IMR-90 (cell line): ENCODE measurements at regions not wholly inside any gene's neighbourhood (a gene's known extent, or its start where the extent isn't known, plus 50 kb on each side); places are given as distances from the start of the nearest gene placed in this dataset.

ENCODE experiments used
- ATAC-seq: fragments of 200-7000 bp; cut with Tn5 transposase; 2 replicates; pipeline ENCODE4 v1.9.1; 2020; ENCODE audit warnings: low read depth, mild to moderate bottlenecking, moderate library complexity
- BruUV-seq: library from RNA; stranded (reverse); fragments of 400-500 nt; replicated peaks from 2 replicates; lab custom pipeline; 2021; lab: Mats Ljungman, UMichigan
- CTCF ChIA-PET: fragments of 300-600 bp; formaldehyde crosslinking; extraction: SDS; loops from one replicate; lab custom pipeline; 2021; ENCODE audit warnings: antibody characterized with exemption; lab: Yijun Ruan, JAX
- POLR2A ChIA-PET: fragments of 300-600 bp; sonication (Branson Sonifier 250); formaldehyde crosslinking; loops from one replicate; lab custom pipeline; 2022; ENCODE audit warnings: antibody characterized with exemption; ENCODE audit not compliant: unreplicated experiment; lab: Charles Lee
- DNase-seq: peaks from one replicate; pipeline ENCODE4 v3.0.0; 2013
- H2AFZ ChIP-seq: replicated peaks from 2 replicates; pipeline ENCODE3; 2013; ENCODE audit warnings: low read length, mild to moderate bottlenecking; ENCODE audit not compliant: poor library complexity
- H2AK5ac ChIP-seq: 2 replicates; pipeline ENCODE4 v1.6.1; 2013; ENCODE audit warnings: low read depth, low read length, inconsistent platforms
- H2AK9ac ChIP-seq: replicated peaks from 2 replicates; pipeline ENCODE3; 2013; ENCODE audit warnings: mild to moderate bottlenecking, low read depth, low read length, moderate library complexity; ENCODE audit not compliant: poor library complexity
- H2BK120ac ChIP-seq: 2 replicates; pipeline ENCODE4 v1.6.1; 2013; ENCODE audit warnings: low read depth, low read length, inconsistent platforms
- H2BK15ac ChIP-seq: 3 replicates; pipeline ENCODE4 v1.6.1; 2013; ENCODE audit warnings: low read depth, low read length, inconsistent platforms
- H2BK20ac ChIP-seq: 2 replicates; pipeline ENCODE4 v1.6.1; 2013; ENCODE audit warnings: low read depth, mild to moderate bottlenecking, inconsistent platforms, low read length, moderate library complexity
- H2BK5ac ChIP-seq: 2 replicates; pipeline ENCODE4 v1.6.1; 2013; ENCODE audit warnings: mild to moderate bottlenecking, low read depth, low read length, inconsistent platforms; ENCODE audit not compliant: poor library complexity, severe bottlenecking
- H3K14ac ChIP-seq: replicated peaks from 2 replicates; pipeline ENCODE4 v1.6.1; 2013; ENCODE audit warnings: low read depth, low read length, inconsistent platforms
- H3K18ac ChIP-seq: 2 replicates; pipeline ENCODE4 v1.6.1; 2013; ENCODE audit warnings: low read depth, low read length, control low read depth
- H3K23ac ChIP-seq: 2 replicates; pipeline ENCODE4 v1.6.1; 2013; ENCODE audit warnings: low read depth, low read length, inconsistent platforms
- H3K27ac ChIP-seq: 2 replicates; pipeline ENCODE4 v1.5.1; 2013; ENCODE audit warnings: mild to moderate bottlenecking, control low read depth, low read length; ENCODE audit not compliant: insufficient read depth
- H3K27me3 ChIP-seq: 2 replicates; pipeline ENCODE4 v1.6.1; 2013; ENCODE audit warnings: low read length; ENCODE audit not compliant: control insufficient read depth, insufficient read depth
- H3K36me3 ChIP-seq: 2 replicates; pipeline ENCODE4 v1.6.1; 2013; ENCODE audit warnings: low read length, mixed read lengths; ENCODE audit not compliant: control insufficient read depth, insufficient read depth
- H3K4ac ChIP-seq: 2 replicates; pipeline ENCODE4 v1.6.1; 2013; ENCODE audit warnings: low read depth, low read length, inconsistent platforms
- H3K4me1 ChIP-seq: 2 replicates; pipeline ENCODE4 v1.6.1; 2013; ENCODE audit warnings: low read length, mixed read lengths; ENCODE audit not compliant: control insufficient read depth, insufficient read depth
- H3K4me2 ChIP-seq: 2 replicates; pipeline ENCODE4 v1.6.1; 2013; ENCODE audit warnings: low read depth, mild to moderate bottlenecking, control low read depth, low read length, moderate library complexity
- H3K4me3 ChIP-seq: 2 replicates; pipeline ENCODE4 v1.5.1; 2013; ENCODE audit warnings: low read depth, mild to moderate bottlenecking, control low read depth, low read length, moderate library complexity; ENCODE audit not compliant: insufficient read depth
- H3K56ac ChIP-seq: 2 replicates; pipeline ENCODE4 v1.6.1; 2013; ENCODE audit warnings: low read length, inconsistent platforms; ENCODE audit not compliant: insufficient read depth; ENCODE audit errors: extremely low read depth
- H3K79me1 ChIP-seq, 2 experiments: 2 replicates each; pipeline ENCODE4 v1.6.1; 2013; ENCODE audit warnings: low read length in 2 of 2, inconsistent platforms in 1 of 2, low read depth in 1 of 2
- H3K9ac ChIP-seq: 2 replicates; pipeline ENCODE4 v1.6.1; 2013; ENCODE audit warnings: low read depth, low read length, control low read depth
- H3K9me1 ChIP-seq: 2 replicates; pipeline ENCODE4 v1.6.1; 2013; ENCODE audit warnings: low read length, inconsistent platforms; ENCODE audit not compliant: insufficient read depth
- H3K9me3 ChIP-seq: 2 replicates; pipeline ENCODE4 v1.6.1; 2013; ENCODE audit warnings: low read length; ENCODE audit not compliant: control insufficient read depth, insufficient read depth
- H4K20me1 ChIP-seq: 2 replicates; pipeline ENCODE4 v1.6.1; 2013; ENCODE audit warnings: low read length, inconsistent platforms; ENCODE audit not compliant: insufficient read depth
- H4K5ac ChIP-seq: 2 replicates; pipeline ENCODE4 v1.6.1; 2013; ENCODE audit warnings: mild to moderate bottlenecking, low read depth, low read length, control low read depth
- H4K8ac ChIP-seq, 2 experiments: 2 replicates each; pipeline ENCODE4 v1.6.1; 2013; ENCODE audit warnings: low read depth in 2 of 2, low read length in 2 of 2, control low read depth in 1 of 2, inconsistent platforms in 1 of 2
- H4K91ac ChIP-seq: 2 replicates; pipeline ENCODE4 v1.6.1; 2013; ENCODE audit warnings: low read depth, low read length, inconsistent platforms; ENCODE audit not compliant: insufficient read depth
- BHLHE40 ChIP-seq: fragments of 150-350 bp; IDR thresholded peaks from 2 replicates; pipeline ENCODE4 v1.6.1; 2016; ENCODE audit warnings: mild to moderate bottlenecking, low read depth, low read length
- CEBPB ChIP-seq: IDR thresholded peaks from 2 replicates; pipeline ENCODE4 v1.6.1; 2012; ENCODE audit warnings: low read depth, low read length, improper control_type of control experiment
- FOS ChIP-seq: fragments of 150-350 bp; IDR thresholded peaks from 2 replicates; pipeline ENCODE4 v1.6.1; 2016; ENCODE audit warnings: low read depth, low read length
- MAFK ChIP-seq: IDR thresholded peaks from 2 replicates; pipeline ENCODE4 v1.6.1; 2012; ENCODE audit warnings: low read depth, low read length, improper control_type of control experiment
- MAZ ChIP-seq: IDR thresholded peaks from 2 replicates; pipeline ENCODE4 v1.6.1; 2012; ENCODE audit warnings: low read depth, mild to moderate bottlenecking, low read length, improper control_type of control experiment, moderate library complexity, borderline replicate concordance
- NFE2L2 ChIP-seq: fragments of 150-350 bp; IDR thresholded peaks from 2 replicates; pipeline ENCODE4 v1.6.1; 2016; ENCODE audit warnings: low read depth, mild to moderate bottlenecking, low read length
- RFX5 ChIP-seq: IDR thresholded peaks from 2 replicates; pipeline ENCODE4 v1.8.0; 2012; ENCODE audit warnings: low read depth, mild to moderate bottlenecking, low read length, moderate library complexity
- USF2 ChIP-seq: fragments of 150-350 bp; IDR thresholded peaks from 2 replicates; pipeline ENCODE4 v1.6.1; 2017; ENCODE audit warnings: mild to moderate bottlenecking, antibody characterized with exemption, low read length, low read depth
- WGBS, 2 experiments: methylation state at CpG; one replicate each; pipeline versions ENCODE4 v1.1.5 to v1.1.7; 2013; ENCODE audit warnings: missing lambda C conversion rate in 2 of 2; ENCODE audit not compliant: insufficient read length in 1 of 2; ENCODE audit errors: extremely low coverage in 2 of 2; 5-methylcytosine and 5-hydroxymethylcytosine counted together
- dilution Hi-C: fragments of 300-500 bp; cut with HindIII; formaldehyde crosslinking; loops from one replicate; pipeline ENCODE4 v1.14.3; 2018; ENCODE audit warnings: low sequenced_read_pairs; ENCODE audit not compliant: unreplicated experiment
- in situ Hi-C: fragments of 300-500 bp; cut with MboI; formaldehyde crosslinking; loops from 3 replicates; pipeline ENCODE4 v1.14.3; 2019; ENCODE audit warnings: low sequenced_read_pairs, inconsistent platforms, mixed read lengths
- intact Hi-C: fragments of 100-400 bp; cut with micrococcal nuclease; formaldehyde crosslinking; loops from 2 replicates; pipeline ENCODE4 v1.10.0; 2022

GRCh38 chr6:55925292-55925691 lies 49.9 kb upstream of the BMP5 start:
- no TSS peak for BruUV-seq
- Histone ChIP-seq H3K4ac (no peak overlapping the region), H3K4me2 (no peak overlapping the region; the same call in 1 of the 2 replicates), H4K91ac (no peak overlapping the region), H4K5ac (no peak overlapping the region), H3K4me3 (no peak overlapping the region), H3K23ac (no peak overlapping the region), H3K18ac (no peak overlapping the region), H2BK20ac (no peak overlapping the region), H2AK5ac (no peak overlapping the region), H3K9ac (no peak overlapping the region), H3K56ac (no peak overlapping the region), H3K27ac (no peak overlapping the region), H3K36me3 (no peaks in the 10 kb centered on the region), H2AK9ac (no peak overlapping the region), H4K20me1 (no peaks in the 10 kb centered on the region), H3K9me1 (no peaks in the 10 kb centered on the region), H3K79me1 (no peaks in the 10 kb centered on the region), H3K27me3 (no peaks in the 10 kb centered on the region), H2BK15ac (no peak overlapping the region), H3K4me1 (no peaks in the 10 kb centered on the region), H3K14ac (no peak overlapping the region), H3K9me3 (no peaks in the 10 kb centered on the region), H2AFZ (no peak overlapping the region), H2BK120ac (no peak overlapping the region; the same call in 1 of the 2 replicates), H4K8ac (no peak overlapping the region; a peak in 1 of 4 replicates), H2BK5ac (peak overlapping the region; percentile 28)
- ChIA-PET CTCF (no interaction called here), POLR2A (no interaction called here)
- no peak for TF ChIP-seq MAZ
- TF ChIP-seq MAFK = no peak
- no peak for TF ChIP-seq NFE2L2
- 0 out of 2 replicates have a peak, but pooled peaks have one; percentile 26 for TF ChIP-seq RFX5
- no peak for TF ChIP-seq BHLHE40
- TF ChIP-seq USF2 = no peak
- peak; percentile 90 for TF ChIP-seq FOS
- TF ChIP-seq CEBPB = peak; percentile 67
- ATAC-seq (peak; percentile 37; the same call in 1 of the 2 replicates), DNase-seq (peak; percentile 94)
- in situ Hi-C loops = no loop called here
- intact Hi-C loops = no loop called here
- dilution Hi-C loops = no loop called here
- WGBS, 2 experiments = no CpG with 5 or more reads among the region's 1 CpG
